ENCODE measurements at regions not wholly inside any gene's neighbourhood (a gene's known extent, or its start where the extent isn't known, plus 50 kb on each side); places are given as distances from the start of the nearest gene placed in this dataset.

DNA sequence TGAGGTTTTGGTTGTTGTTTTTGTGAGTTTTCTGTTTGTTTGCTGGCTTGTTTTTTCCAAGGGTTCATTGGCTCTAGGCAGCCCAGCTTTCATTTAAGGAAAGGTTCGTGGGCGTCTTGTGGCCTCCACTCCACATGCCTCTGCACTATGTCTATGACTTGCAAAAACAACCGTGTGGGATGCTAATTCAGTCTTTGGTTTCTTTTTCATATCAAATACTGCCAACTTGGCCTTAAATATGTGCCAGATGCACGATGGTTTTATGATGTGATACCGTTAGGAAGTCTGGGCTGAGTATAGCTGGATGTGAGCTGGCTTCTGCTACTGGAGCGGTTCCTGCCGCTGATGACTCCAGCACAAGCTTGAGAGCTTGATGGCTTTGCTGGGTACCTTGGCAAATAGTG is 96.3 kb downstream of the BMP2 start:
- TF ChIP-seq POLR2A (IDR thresholded peaks at IDR 0.05; ENCODE audit: low read depth, low read length) = no peak
- FAIRE-seq = no peak
- DNase-seq (ENCODE audit: insufficient read length, low spot score) = no peak

DNA sequence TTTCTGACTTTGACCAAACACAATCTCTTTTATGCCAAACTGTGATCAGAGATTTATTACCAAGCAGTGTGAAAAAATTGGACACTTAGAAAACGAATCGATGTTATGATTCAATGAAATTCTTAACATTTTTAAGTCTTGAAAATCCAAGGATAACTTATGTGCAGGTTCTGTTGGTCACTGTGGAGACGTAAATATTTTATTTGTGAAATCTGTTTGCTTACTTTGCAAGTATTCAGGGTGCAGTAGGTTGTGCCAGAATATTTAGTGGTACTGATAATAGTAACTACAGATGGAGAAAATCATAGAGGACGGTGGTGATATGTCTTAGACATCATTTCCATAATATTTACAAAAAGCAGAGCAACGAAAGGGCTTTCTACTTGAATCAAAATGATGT is 97.3 kb downstream of the BMP2 start:
- no peak for DNase-seq (ENCODE audit: insufficient read length, low spot score)
- FAIRE-seq = no peak
- TF ChIP-seq POLR2A (IDR thresholded peaks at IDR 0.05; ENCODE audit: low read depth, low read length) = no peak

- DNase-seq (ENCODE audit: insufficient read length, low spot score) (no peak), FAIRE-seq (no peak)
- TF ChIP-seq POLR2A (IDR thresholded peaks at IDR 0.05; ENCODE audit: low read depth, low read length) = no peak
These were observed 99.3 kb downstream of the BMP2 start for GRCh38 chr20:6866741-6867140.

GRCh38 chr20:6868861-6869260 is 101.4 kb downstream of the BMP2 start:
- TF ChIP-seq POLR2A (IDR thresholded peaks at IDR 0.05; ENCODE audit: low read depth, low read length) = no peak
- DNase-seq (ENCODE audit: insufficient read length, low spot score) = no peak
- no peak for FAIRE-seq

DNA sequence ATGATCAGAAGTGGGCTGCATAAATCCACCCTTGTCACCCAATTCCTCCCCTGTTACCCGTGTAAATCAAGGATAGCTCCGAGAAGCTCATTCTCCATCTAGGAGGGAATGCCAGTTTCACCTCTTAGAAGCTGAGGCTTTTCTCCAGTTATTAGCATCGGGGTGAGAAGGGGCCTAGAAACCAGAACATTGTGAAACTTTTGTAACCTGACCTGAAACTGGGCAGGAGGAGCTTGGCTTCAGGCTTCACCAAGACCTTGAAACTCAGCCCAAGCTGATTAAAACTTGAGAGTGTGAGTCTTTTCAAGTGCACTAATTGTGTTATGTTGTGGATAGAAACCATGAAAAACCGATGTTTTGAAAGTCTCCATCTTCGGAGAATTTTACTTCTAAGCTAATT is 103.1 kb downstream of the BMP2 start:
- FAIRE-seq (no peak), DNase-seq (ENCODE audit: insufficient read length, low spot score) (no peak)
- TF ChIP-seq POLR2A (IDR thresholded peaks at IDR 0.05; ENCODE audit: low read depth, low read length) = no peak

DNA sequence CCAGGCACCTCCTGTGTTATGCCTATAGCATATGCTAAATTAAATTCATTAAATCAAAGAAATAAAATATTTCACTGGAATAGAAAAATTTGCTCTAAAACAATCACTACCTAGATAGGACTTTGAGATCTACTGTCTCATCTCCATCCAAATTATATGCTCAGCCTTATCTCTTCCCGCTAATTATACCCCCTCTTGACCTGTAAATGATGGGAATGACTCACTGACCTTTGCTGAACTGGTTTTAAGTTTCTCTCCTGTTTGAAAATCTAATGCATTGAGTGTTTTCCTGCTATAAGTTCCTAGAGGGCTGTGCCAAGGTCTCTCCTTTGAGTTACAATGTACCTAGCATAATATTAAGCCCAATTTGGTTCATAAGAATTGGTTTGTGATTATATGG is 110.1 kb downstream of the BMP2 start:
- DNase-seq (ENCODE audit: insufficient read length, low spot score) (no peak), FAIRE-seq (no peak)
- TF ChIP-seq POLR2A (IDR thresholded peaks at IDR 0.05; ENCODE audit: low read depth, low read length) = no peak

GRCh38 chr20:6882561-6883291 is 115.2 kb downstream of the BMP2 start:
- DNase-seq (ENCODE audit: insufficient read length, low spot score) (no peak), FAIRE-seq (no peak)
- no peak for TF ChIP-seq POLR2A (IDR thresholded peaks at IDR 0.05; ENCODE audit: low read depth, low read length)

DNA sequence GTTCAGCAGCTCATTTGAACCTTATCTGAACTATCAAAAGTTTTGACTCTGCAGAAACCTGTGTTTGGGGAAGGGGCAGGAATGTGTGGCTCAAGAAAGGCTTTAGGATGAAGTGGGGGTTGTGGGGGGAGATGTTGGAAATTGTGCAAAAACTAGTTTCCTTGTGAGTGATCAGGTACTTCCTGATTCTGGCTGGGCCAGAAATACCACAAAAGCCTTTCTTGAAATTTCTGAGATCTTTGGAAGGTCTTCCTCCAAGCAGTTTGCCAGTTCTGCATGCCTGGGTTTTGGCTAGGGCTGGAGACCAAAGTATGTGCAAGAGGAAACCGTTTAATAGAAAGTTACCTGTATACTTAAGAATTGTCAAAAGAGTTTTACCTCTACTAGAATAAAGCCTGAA is 116.6 kb downstream of the BMP2 start:
- no peak for TF ChIP-seq POLR2A (IDR thresholded peaks at IDR 0.05; ENCODE audit: low read depth, low read length)
- FAIRE-seq (no peak), DNase-seq (ENCODE audit: insufficient read length, low spot score) (no peak)

DNA sequence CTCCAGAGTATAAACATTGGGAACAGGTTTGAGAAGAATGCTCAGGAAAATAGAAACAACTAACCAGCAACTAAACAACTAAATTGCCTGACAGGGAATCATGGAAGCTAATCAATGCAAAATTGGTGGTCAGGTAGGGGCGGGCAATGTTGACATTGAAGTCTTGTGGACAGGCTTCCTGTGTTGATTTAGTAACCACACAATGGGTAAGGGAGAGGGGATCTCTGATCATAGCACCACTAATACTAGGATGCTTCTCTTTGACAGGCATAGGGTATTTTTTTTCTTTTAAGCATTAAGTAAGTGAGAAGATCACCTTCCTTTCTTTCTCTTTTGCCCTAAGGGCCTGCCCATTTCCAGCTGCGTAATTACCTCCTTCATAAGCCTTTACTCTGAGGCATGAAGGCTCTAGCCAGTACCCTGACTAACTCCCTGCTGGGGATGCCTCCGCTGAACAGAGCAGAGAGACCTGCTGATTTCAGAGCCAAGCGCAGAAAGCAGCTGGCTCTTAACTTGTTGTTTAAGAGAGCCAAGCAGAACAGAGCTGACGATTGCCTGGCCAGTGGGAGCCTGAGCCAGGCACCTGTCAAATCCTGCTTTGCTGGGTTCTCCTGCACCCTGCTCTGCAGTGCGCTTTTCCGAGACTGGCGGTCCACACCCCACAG is 118.7 kb downstream of the BMP2 start:
- FAIRE-seq (no peak), DNase-seq (ENCODE audit: insufficient read length, low spot score) (no peak)
- no peak for TF ChIP-seq POLR2A (IDR thresholded peaks at IDR 0.05; ENCODE audit: low read depth, low read length)

GRCh38 chr20:6887966-6888365 is 120.5 kb downstream of the BMP2 start:
- FAIRE-seq = no peak
- no peak for TF ChIP-seq POLR2A (IDR thresholded peaks at IDR 0.05; ENCODE audit: low read depth, low read length)
- no peak for DNase-seq (ENCODE audit: insufficient read length, low spot score)

GRCh38 chr20:6888736-6889395 is 121.4 kb downstream of the BMP2 start:
- no peak for TF ChIP-seq POLR2A (IDR thresholded peaks at IDR 0.05; ENCODE audit: low read depth, low read length)
- FAIRE-seq (no peak), DNase-seq (ENCODE audit: insufficient read length, low spot score) (no peak)

DNA sequence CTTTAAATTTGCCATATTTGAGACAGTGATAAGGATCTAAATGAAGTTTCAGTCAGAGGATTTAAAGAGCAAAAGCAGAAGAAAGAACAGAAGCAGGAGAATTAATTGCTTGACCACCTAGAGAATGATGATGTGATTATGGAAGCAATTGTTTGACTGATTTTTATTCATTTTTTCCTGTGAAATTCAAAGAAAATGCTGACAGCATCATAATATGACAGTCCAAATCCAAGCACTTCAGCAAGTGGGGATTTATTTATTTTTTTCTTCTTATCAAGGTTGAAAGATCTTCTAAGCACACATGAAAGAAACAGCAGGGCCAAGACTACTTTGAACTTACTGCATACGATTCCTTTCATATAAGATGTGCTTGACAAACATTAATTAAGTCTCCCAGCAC is 125.2 kb downstream of the BMP2 start:
- FAIRE-seq (no peak), DNase-seq (ENCODE audit: insufficient read length, low spot score) (no peak)
- no peak for TF ChIP-seq POLR2A (IDR thresholded peaks at IDR 0.05; ENCODE audit: low read depth, low read length)

- no peak for TF ChIP-seq POLR2A (IDR thresholded peaks at IDR 0.05; ENCODE audit: low read depth, low read length)
- no peak for DNase-seq (ENCODE audit: insufficient read length, low spot score)
- no peak for FAIRE-seq
These were observed 131.4 kb downstream of the BMP2 start for GRCh38 chr20:6898928-6899327.

DNA sequence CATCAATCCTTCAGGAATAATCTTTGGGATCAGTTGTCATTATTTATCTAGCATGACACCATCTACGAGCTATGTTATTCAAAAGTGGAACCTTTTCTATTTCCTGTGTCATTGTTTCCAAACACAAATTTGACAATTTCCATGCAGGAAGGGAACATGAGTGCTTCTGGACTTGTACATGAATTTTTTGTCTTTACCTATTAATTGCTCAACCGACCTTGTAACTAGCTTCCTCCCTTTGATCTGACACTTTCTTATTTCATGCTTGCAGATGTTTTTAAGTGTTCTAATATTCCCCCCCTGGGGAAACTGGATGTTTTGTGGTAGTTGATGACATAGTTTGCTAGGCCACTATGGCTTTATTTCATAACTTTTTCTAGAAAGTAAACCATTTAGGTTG is 139.4 kb downstream of the BMP2 start:
- no peak for TF ChIP-seq POLR2A (IDR thresholded peaks at IDR 0.05; ENCODE audit: low read depth, low read length)
- FAIRE-seq (no peak), DNase-seq (ENCODE audit: insufficient read length, low spot score) (no peak)

DNA sequence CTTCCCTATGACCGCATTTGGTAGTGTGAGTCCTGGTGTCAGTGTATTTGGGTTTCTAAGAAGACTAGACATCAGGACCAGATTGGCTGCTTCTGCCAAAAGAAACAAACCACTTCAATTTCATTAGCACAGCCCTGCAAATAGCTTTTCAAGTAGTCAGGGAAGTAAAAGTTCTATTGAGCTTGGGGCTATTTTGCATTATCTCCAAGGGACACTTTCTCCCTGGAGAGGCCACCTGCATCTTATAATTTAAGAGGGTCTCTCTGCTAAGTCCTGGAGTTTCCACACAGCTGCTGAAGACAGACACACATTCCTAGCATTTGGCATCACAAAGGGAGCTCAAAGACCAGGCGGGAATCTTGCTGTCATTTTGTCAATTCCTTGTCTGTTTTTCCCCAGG is 141.2 kb downstream of the BMP2 start:
- DNase-seq (ENCODE audit: insufficient read length, low spot score) (no peak), FAIRE-seq (no peak)
- no peak for TF ChIP-seq POLR2A (IDR thresholded peaks at IDR 0.05; ENCODE audit: low read depth, low read length)
